ENCODE measurements at regions not wholly inside any gene's neighbourhood (a gene's known extent, or its start where the extent isn't known, plus 50 kb on each side); places are given as distances from the start of the nearest gene placed in this dataset.

DNA sequence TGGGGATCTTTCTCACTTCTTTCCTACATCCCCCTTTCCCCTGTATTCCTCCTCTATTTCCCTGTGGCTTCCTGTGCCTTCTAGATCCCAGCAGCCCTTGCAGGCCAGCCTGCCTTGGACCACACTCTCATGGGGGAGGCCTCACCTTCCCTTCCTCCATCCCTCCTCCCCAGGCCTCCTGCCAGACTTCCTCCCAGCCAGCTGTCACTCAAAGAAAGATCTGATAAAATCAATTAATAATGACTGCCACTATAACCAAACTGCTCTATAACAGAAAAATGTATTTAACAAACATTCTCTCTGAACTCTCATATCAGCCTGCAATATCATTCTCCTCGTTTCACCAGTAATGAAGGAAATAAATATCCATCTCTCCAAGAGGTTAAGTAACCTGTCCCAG lies 144.9 kb upstream of the SIX2 start:
- TF ChIP-seq, protein P1, sequence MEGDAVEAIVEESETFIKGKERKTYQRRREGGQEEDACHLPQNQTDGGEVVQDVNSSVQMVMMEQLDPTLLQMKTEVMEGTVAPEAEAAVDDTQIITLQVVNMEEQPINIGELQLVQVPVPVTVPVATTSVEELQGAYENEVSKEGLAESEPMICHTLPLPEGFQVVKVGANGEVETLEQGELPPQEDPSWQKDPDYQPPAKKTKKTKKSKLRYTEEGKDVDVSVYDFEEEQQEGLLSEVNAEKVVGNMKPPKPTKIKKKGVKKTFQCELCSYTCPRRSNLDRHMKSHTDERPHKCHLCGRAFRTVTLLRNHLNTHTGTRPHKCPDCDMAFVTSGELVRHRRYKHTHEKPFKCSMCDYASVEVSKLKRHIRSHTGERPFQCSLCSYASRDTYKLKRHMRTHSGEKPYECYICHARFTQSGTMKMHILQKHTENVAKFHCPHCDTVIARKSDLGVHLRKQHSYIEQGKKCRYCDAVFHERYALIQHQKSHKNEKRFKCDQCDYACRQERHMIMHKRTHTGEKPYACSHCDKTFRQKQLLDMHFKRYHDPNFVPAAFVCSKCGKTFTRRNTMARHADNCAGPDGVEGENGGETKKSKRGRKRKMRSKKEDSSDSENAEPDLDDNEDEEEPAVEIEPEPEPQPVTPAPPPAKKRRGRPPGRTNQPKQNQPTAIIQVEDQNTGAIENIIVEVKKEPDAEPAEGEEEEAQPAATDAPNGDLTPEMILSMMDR (IDR thresholded peaks at IDR 0.05; ENCODE audit: insufficient read depth, low read length) = no peak
- TF ChIP-seq, protein P2, sequence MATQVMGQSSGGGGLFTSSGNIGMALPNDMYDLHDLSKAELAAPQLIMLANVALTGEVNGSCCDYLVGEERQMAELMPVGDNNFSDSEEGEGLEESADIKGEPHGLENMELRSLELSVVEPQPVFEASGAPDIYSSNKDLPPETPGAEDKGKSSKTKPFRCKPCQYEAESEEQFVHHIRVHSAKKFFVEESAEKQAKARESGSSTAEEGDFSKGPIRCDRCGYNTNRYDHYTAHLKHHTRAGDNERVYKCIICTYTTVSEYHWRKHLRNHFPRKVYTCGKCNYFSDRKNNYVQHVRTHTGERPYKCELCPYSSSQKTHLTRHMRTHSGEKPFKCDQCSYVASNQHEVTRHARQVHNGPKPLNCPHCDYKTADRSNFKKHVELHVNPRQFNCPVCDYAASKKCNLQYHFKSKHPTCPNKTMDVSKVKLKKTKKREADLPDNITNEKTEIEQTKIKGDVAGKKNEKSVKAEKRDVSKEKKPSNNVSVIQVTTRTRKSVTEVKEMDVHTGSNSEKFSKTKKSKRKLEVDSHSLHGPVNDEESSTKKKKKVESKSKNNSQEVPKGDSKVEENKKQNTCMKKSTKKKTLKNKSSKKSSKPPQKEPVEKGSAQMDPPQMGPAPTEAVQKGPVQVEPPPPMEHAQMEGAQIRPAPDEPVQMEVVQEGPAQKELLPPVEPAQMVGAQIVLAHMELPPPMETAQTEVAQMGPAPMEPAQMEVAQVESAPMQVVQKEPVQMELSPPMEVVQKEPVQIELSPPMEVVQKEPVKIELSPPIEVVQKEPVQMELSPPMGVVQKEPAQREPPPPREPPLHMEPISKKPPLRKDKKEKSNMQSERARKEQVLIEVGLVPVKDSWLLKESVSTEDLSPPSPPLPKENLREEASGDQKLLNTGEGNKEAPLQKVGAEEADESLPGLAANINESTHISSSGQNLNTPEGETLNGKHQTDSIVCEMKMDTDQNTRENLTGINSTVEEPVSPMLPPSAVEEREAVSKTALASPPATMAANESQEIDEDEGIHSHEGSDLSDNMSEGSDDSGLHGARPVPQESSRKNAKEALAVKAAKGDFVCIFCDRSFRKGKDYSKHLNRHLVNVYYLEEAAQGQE (IDR thresholded peaks at IDR 0.05; ENCODE audit: insufficient replicate concordance, low read depth) = no peak
